ENCODE measurements at regions not wholly inside any gene's neighbourhood (a gene's known extent, or its start where the extent isn't known, plus 50 kb on each side); places are given as distances from the start of the nearest gene placed in this dataset.

GRCh38 chr10:121129266-121129665, 278.1 kb downstream of the WDR11 start:
- H3K27ac Mint-ChIP-seq (ENCODE audit: unreplicated experiment): no peak overlapping the region
- no peak for DNase-seq (ENCODE audit: low spot score)
- TF ChIP-seq CTCF (IDR thresholded peaks at IDR 0.05): no peak
- no peaks in the 10 kb centered on the region for H3K4me1 Mint-ChIP-seq (ENCODE audit: low read depth)
- H3K36me3 Mint-ChIP-seq (ENCODE audit: low read depth): no peaks in the 10 kb centered on the region
- peaks cover 4% of the 10 kb centered on the region for H3K9me3 Mint-ChIP-seq (ENCODE audit: low read depth)
- no peak overlapping the region for H3K4me3 Mint-ChIP-seq (ENCODE audit: unreplicated experiment)
- H3K27me3 Mint-ChIP-seq (ENCODE audit: low read depth): peaks cover 11% of the 10 kb centered on the region

GRCh38 chr10:121130382-121130781, 279.2 kb downstream of the WDR11 start:
- no peak for DNase-seq (ENCODE audit: low spot score)
- Mint-ChIP-seq H3K27ac (ENCODE audit: unreplicated experiment) (no peak overlapping the region), H3K4me3 (ENCODE audit: unreplicated experiment) (no peak overlapping the region), H3K9me3 (ENCODE audit: low read depth) (peaks cover 4% of the 10 kb centered on the region), H3K36me3 (ENCODE audit: low read depth) (no peaks in the 10 kb centered on the region), H3K27me3 (ENCODE audit: low read depth) (peaks cover 14% of the 10 kb centered on the region), H3K4me1 (ENCODE audit: low read depth) (peaks cover 7% of the 10 kb centered on the region)
- no peak for TF ChIP-seq CTCF (IDR thresholded peaks at IDR 0.05)

GRCh38 chr10:121131014-121131413, 279.9 kb downstream of the WDR11 start:
- no peak overlapping the region for H3K27ac Mint-ChIP-seq (ENCODE audit: unreplicated experiment)
- no peak for DNase-seq (ENCODE audit: low spot score)
- no peak overlapping the region for H3K4me3 Mint-ChIP-seq (ENCODE audit: unreplicated experiment)
- peaks cover 7% of the 10 kb centered on the region for H3K4me1 Mint-ChIP-seq (ENCODE audit: low read depth)
- no peak for TF ChIP-seq CTCF (IDR thresholded peaks at IDR 0.05)
- no peaks in the 10 kb centered on the region for H3K36me3 Mint-ChIP-seq (ENCODE audit: low read depth)
- H3K9me3 Mint-ChIP-seq (ENCODE audit: low read depth): peaks cover 4% of the 10 kb centered on the region
- peaks cover 14% of the 10 kb centered on the region for H3K27me3 Mint-ChIP-seq (ENCODE audit: low read depth)

- Mint-ChIP-seq H3K27me3 (ENCODE audit: low read depth) (peaks cover 14% of the 10 kb centered on the region), H3K36me3 (ENCODE audit: low read depth) (no peaks in the 10 kb centered on the region), H3K27ac (ENCODE audit: unreplicated experiment) (no peak overlapping the region), H3K4me3 (ENCODE audit: unreplicated experiment) (no peak overlapping the region), H3K9me3 (ENCODE audit: low read depth) (peaks cover 4% of the 10 kb centered on the region), H3K4me1 (ENCODE audit: low read depth) (peaks cover 7% of the 10 kb centered on the region)
- TF ChIP-seq CTCF (IDR thresholded peaks at IDR 0.05): no peak
- no peak for DNase-seq (ENCODE audit: low spot score)
Measured at GRCh38 chr10:121131426-121132265, 280.5 kb downstream of the WDR11 start.

- no peak for TF ChIP-seq CTCF (IDR thresholded peaks at IDR 0.05)
- Mint-ChIP-seq H3K36me3 (ENCODE audit: low read depth) (no peaks in the 10 kb centered on the region), H3K9me3 (ENCODE audit: low read depth) (peaks cover 4% of the 10 kb centered on the region), H3K27me3 (ENCODE audit: low read depth) (peaks cover 14% of the 10 kb centered on the region), H3K4me1 (ENCODE audit: low read depth) (peaks cover 7% of the 10 kb centered on the region), H3K4me3 (ENCODE audit: unreplicated experiment) (no peak overlapping the region), H3K27ac (ENCODE audit: unreplicated experiment) (no peak overlapping the region)
- DNase-seq (ENCODE audit: low spot score): no peak
Measured at GRCh38 chr10:121132273-121132672, 281.1 kb downstream of the WDR11 start.

Data from chondrocyte (in vitro differentiated cells).